Breast epithelium (tissue), 3 donors: ENCODE measurements at regions not wholly inside any gene's neighbourhood (a gene's known extent, or its start where the extent isn't known, plus 50 kb on each side); places are given as distances from the start of the nearest gene placed in this dataset.

Source experiments
- POLR2A ChIP-seq: fragments of 450-650 bp; IDR thresholded peaks from one replicate; pipeline ENCODE4 v1.6.1; 2016; ENCODE audit warnings: antibody characterized with exemption, mild to moderate bottlenecking, moderate library complexity
- POLR2AphosphoS5 ChIP-seq, 3 donors: sonication (generic); formaldehyde crosslinking; IDR thresholded peaks; one replicate each; pipeline ENCODE4 v1.6.1; 2017; ENCODE audit warnings: antibody characterized with exemption in 3 of 3
- TF ChIP-seq, protein P1 (sequence below), 3 donors: fragments of 450-650 bp; IDR thresholded peaks; one replicate each; pipeline ENCODE4 v1.5.1; 2016 to 2017; ENCODE audit warnings: antibody characterized with exemption in 3 of 3, mild to moderate bottlenecking in 3 of 3, moderate library complexity in 3 of 3

DNA sequence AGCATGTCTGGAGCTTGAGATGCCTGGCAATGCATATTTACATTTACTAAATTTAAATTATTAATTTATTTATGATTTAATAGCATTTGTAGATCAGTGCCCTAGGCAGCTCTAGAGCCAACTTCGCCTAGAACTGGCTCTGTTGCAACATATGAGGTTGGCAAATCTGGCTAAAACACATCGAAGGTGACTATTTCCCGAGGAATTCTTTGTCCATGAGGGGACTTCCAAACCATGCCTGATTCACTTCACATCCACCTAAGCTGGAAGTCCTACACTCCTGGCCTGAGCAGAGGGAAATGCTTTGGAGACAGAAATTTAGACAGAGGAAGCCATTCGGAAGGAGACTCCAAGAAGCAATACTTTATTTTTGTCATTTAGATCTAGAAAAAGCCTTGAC lies 211.0 kb upstream of the ARG1 start:
- no peak for TF ChIP-seq POLR2A
- TF ChIP-seq, protein P1, sequence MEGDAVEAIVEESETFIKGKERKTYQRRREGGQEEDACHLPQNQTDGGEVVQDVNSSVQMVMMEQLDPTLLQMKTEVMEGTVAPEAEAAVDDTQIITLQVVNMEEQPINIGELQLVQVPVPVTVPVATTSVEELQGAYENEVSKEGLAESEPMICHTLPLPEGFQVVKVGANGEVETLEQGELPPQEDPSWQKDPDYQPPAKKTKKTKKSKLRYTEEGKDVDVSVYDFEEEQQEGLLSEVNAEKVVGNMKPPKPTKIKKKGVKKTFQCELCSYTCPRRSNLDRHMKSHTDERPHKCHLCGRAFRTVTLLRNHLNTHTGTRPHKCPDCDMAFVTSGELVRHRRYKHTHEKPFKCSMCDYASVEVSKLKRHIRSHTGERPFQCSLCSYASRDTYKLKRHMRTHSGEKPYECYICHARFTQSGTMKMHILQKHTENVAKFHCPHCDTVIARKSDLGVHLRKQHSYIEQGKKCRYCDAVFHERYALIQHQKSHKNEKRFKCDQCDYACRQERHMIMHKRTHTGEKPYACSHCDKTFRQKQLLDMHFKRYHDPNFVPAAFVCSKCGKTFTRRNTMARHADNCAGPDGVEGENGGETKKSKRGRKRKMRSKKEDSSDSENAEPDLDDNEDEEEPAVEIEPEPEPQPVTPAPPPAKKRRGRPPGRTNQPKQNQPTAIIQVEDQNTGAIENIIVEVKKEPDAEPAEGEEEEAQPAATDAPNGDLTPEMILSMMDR (IDR thresholded peaks at IDR 0.05) = no peak
- no peak for TF ChIP-seq POLR2AphosphoS5 (IDR thresholded peaks at IDR 0.05)
